ENCODE measurements at regions not wholly inside any gene's neighbourhood (a gene's known extent, or its start where the extent isn't known, plus 50 kb on each side); places are given as distances from the start of the nearest gene placed in this dataset.

GRCh38 chr4:56757821-56758411 is 63.6 kb downstream of the SPINK2 start:
- DNase-seq (ENCODE audit: low read depth), result peak; percentile 68

DNA sequence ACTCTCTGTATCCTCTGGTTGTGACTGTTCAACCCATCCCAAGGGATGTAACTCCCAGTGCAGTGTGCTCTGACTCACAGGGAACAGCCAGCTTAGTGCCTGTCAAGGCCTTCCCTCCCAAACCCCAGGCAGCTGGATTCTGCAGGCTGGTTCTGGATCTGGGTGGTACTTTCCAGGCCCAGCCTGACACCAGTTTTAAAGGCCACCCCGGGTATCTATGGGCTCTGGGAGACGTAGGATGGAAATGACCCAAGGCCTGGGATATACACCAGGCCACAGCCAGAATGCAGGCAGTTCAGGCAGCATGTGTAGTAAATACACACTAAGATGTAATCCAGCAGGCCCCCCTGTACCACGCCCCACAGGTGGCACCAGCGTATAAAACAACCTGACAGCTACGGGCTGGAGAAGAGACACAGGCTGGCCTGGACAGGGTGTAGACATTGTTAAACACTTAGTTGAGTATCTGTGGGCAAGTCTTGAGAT is 64.2 kb downstream of the SPINK2 start:
- DNase-seq (ENCODE audit: low read depth), result no peak

- DNase-seq (ENCODE audit: low read depth), result no peak
Observed at GRCh38 chr4:56755901-56756300, 65.6 kb downstream of the SPINK2 start.

GRCh38 chr4:56752985-56753384 is 68.5 kb downstream of the SPINK2 start:
- DNase-seq (ENCODE audit: low read depth), result no peak

GRCh38 chr4:56750231-56750630 is 69.1 kb upstream of the HOPX start:
- DNase-seq (ENCODE audit: low read depth), result no peak

- no peak for DNase-seq (ENCODE audit: low read depth)
Observed at GRCh38 chr4:56748271-56748670, 67.2 kb upstream of the HOPX start.

DNA sequence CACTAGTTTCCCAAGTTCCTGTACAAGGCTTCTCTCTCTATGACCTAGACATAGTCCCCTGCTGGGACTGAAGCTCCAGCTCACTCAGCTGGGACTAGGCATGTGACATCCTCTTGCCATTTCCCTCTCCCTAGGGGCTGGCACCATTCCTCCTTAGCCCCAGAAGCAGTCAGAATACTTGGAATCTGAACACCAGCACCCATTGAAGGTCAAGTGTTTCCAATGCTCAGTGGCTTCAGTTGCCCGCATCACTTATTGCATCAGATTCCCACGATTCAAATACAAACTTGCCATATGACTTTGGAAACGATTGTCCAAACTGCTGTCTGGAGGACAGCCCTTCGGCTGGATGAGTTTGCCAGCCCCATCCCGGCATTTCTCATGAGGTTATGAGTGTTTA is 65.5 kb upstream of the HOPX start:
- DNase-seq (ENCODE audit: low read depth), result no peak

- no peak for DNase-seq (ENCODE audit: low read depth)
Observed at GRCh38 chr4:56745042-56745441, 63.9 kb upstream of the HOPX start.

- DNase-seq (ENCODE audit: low read depth), result no peak
Observed at GRCh38 chr4:56744030-56744429, 62.9 kb upstream of the HOPX start.

DNA sequence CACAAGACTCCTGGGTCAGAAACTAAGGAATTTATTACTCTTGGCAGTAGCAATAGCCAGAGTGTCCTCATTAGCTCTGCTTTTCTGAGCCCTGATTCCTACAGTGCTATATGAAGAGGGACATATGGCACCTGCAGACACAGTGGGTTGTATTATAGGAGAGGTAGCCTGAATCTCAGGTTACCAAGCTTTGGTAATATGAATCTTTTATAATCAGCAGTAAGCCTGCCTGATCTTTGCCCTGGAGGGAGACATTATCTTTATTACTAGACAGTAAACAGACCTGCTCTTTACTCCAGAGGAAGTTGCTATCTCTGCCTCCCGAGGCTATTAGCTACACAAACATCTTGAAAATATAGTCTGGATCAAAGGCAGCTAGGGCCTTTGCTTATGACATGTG is 62.5 kb upstream of the HOPX start:
- no peak for DNase-seq (ENCODE audit: low read depth)

DNA sequence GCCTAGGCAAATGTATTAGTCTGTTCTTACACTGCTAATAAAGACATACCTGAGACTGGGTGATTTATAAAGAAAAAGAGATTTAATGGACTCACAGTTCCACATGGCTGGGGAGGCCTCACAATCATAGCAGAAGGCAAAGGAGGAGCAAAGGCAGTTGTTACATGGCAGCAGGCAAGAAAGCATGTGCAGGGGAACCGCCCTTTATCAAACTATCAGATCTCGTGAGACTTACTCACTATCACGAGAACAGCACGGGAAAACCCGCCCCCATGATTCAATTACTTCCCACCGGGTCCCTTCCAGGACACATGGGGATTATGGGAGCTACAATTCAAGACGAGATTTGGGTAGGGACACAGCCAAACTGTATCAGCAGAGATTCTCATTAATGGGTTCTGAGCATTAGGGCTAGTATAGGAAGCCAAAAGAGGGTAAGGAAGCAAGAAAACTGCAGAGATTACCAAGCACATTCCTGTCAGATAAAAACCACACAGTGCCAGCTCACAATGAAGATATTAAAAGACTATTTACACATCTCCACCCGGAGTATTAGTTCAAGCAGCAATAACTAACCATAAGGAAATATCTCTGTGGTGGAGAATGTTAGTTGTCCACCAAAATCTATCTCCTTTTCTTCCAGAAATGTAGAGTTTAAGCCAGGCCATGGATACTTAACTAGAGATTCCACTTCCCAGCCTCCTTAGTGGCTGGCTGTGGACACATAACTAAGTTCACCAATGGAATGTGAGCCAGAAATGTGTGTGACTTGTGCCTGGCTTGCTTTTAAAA is 61.2 kb upstream of the HOPX start:
- no peak for DNase-seq (ENCODE audit: low read depth)

DNA sequence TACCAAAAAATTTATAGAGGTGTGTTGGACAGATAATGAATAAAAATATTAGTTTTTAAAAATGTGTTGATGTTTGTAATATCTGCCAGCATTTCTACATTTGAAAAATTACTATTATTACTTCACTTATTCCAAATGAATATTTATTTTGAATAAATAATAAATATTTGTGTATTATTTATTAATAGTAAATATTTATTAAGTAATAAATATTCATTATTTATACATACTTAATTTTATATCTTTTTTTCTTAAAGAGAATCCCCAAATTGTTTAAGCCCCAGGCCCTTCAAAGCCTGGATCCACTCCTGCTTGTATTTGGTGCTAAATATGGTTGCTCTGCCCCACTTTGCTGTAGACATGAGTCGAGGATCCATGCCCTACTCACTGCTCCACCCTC is 60.5 kb upstream of the HOPX start:
- no peak for DNase-seq (ENCODE audit: low read depth)

DNA sequence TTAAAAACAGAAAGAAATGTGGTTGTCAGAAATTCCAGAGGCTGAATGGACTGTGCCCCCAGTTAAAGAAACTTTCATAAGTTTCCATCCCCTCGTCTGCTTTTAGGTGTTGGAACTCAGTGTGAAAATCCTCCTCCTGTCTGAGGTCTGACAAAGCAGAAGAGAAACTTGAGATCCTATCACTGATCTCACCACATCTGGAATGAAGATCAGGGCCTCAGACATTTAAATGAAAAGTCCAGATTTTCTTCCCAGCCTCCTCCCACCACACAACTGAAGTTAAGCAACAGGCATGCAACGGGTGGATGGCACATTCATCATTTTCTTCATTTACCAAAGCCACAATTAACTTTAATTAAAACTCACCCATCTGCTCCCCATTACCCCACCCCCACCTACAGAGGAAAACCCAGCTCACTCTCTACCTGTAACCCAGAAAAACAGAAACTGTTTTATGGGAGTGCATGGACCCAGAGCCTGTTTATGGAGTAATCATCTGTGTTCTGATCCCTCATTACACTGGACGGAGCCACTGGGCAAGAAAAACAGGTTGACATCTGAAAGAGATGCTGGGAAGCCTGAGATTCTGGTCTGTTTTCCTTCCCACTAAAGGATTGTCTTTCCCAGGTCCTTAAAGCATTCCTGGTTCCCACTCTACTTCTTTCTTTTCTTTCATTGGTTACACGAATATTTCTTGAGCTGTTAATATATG is 58.1 kb upstream of the HOPX start:
- no peak for DNase-seq (ENCODE audit: low read depth)

- no peak for DNase-seq (ENCODE audit: low read depth)
Observed at GRCh38 chr4:56737666-56738065, 56.6 kb upstream of the HOPX start.

DNA sequence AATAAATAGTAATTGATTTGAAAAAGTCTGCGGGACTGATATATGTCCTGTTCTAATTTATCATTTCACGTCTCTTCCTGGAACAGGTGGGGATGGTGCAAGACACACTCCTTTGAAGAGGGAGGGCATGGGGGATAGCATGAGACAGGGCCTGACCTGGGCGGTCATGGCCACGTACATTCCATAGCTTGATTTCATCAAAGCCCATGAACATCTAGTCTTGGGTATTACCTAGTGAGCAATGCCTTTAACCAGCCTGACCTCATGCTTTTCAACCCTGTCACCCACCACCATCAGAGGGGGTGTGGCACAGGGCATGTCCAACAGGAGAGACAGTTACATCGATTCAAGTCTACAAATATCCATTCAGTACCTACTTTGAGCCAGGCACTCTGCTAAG is 52.3 kb upstream of the HOPX start:
- DNase-seq (ENCODE audit: low read depth), result no peak

GRCh38 chr4:56732301-56732700 is 51.2 kb upstream of the HOPX start:
- DNase-seq (ENCODE audit: low read depth), result no peak

DNA sequence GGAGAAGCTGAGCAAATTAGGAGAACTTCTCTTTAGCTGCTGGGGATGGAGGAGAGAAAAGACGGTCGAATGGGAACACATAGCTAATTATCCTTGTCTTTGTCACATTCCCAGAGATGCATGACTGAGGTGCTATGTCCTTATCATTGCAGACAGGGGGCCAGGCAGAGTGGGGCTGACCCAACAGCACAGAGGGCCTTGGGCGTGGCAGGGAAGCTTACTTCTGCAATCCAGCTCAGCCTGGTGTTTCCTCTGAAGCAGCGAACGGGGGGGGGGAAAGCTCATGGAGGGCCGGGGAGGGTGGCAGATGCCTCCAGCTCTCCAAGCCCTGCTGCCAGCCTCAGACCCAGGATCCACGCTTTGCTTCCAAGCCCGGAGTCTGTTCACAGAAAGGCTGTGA is 50.8 kb upstream of the HOPX start:
- DNase-seq (ENCODE audit: low read depth), result no peak

All from GM04504 (cell line).